K562 (cell line): ENCODE measurements at regions not wholly inside any gene's neighbourhood (a gene's known extent, or its start where the extent isn't known, plus 50 kb on each side); places are given as distances from the start of the nearest gene placed in this dataset.

Experiments used
- ATAC-seq: fragments of 200-7000 bp; cut with Tn5 transposase; 3 replicates; pipeline ENCODE4 v1.9.1; 2020; ENCODE audit warnings: moderate library complexity
- BruUV-seq: library from RNA; stranded (reverse); fragments of 400-500 nt; replicated peaks from 2 replicates; lab custom pipeline; 2021; lab: Mats Ljungman, UMichigan
- CTCF ChIA-PET: fragments of 300-600 bp; formaldehyde crosslinking; extraction: SDS; loops from one replicate; lab custom pipeline; 2021; ENCODE audit warnings: low intra/inter-chr PET ratio; lab: Yijun Ruan, JAX
- POLR2A ChIA-PET: fragments of 300-600, 350-650 bp; sonication (Branson Sonifier 250); formaldehyde crosslinking; extraction: SDS; loops from one replicate; lab custom pipeline; 2021; ENCODE audit warnings: antibody characterized with exemption, inconsistent platforms; lab: Yijun Ruan, JAX
- DNase-seq, 4 experiments: peaks; one replicate each; pipeline versions ENCODE4 v3.0.0 to v3.0.0-alpha.2; 2011 to 2018; ENCODE audit warnings: low spot score in 3 of 4, mixed read lengths in 3 of 4; ENCODE audit errors: extremely low read depth in 1 of 4
- FAIRE-seq: peaks from 2 replicates; lab custom pipeline; 2011; peaks lifted over from hg19 to GRCh38; lab: Jason Lieb, UNC
- H2AFZ ChIP-seq: 2 replicates; pipeline ENCODE4 v1.6.0; 2011; ENCODE audit warnings: low read depth, low read length, control low read depth, inconsistent platforms
- H3K27ac ChIP-seq: fragments of 200-600 bp; 3 replicates; pipeline ENCODE4 v1.8.0; 2011; ENCODE audit warnings: low read depth, mild to moderate bottlenecking, control low read depth, inconsistent platforms, low read length, moderate library complexity, mixed read lengths; ENCODE audit errors: extremely low read depth
- H3K27me3 ChIP-seq, 2 experiments: fragments of 300-600 bp in 1 of 2; 2 replicates in 1 of 2; 3 replicates in 1 of 2; pipeline versions ENCODE4 v1.6.0 to v1.8.0; 2011; ENCODE audit warnings: inconsistent platforms in 2 of 2, low read length in 2 of 2, mild to moderate bottlenecking in 1 of 2, mixed read lengths in 1 of 2, moderate library complexity in 1 of 2; ENCODE audit not compliant: control insufficient read depth in 2 of 2, insufficient read depth in 2 of 2
- H3K36me3 ChIP-seq: fragments of 300-600 bp; 3 replicates; pipeline ENCODE4 v1.8.0; 2011; ENCODE audit warnings: mild to moderate bottlenecking, low read length, inconsistent platforms; ENCODE audit not compliant: control insufficient read depth, insufficient read depth
- H3K4me1 ChIP-seq, 2 experiments: fragments of 200-600 bp in 1 of 2; replicated peaks in 1 of 2; 2 replicates in 1 of 2; 3 replicates in 1 of 2; pipeline versions ENCODE4 v1.5.1 to v1.8.0; 2011; ENCODE audit warnings: inconsistent platforms in 2 of 2, low read length in 2 of 2, mild to moderate bottlenecking in 1 of 2, mixed read lengths in 1 of 2, moderate library complexity in 1 of 2; ENCODE audit not compliant: control insufficient read depth in 2 of 2, insufficient read depth in 2 of 2
- H3K4me2 ChIP-seq: 2 replicates; pipeline ENCODE4 v1.6.1; 2011; ENCODE audit warnings: low read length, control low read depth, inconsistent platforms, mixed read lengths; ENCODE audit not compliant: insufficient read depth
- H3K4me3 ChIP-seq: fragments of 200-600 bp; sonication (generic), shearing (Covaris generic); 2 replicates; pipeline ENCODE4 v1.5.1; 2016; ENCODE audit warnings: control low read depth, inconsistent platforms
- H3K79me2 ChIP-seq: fragments of 200-600 bp; 3 replicates; pipeline ENCODE4 v1.8.0; 2011; ENCODE audit warnings: low read length, inconsistent platforms; ENCODE audit not compliant: control insufficient read depth, insufficient read depth
- H3K9ac ChIP-seq, 2 experiments: 2 replicates each; pipeline versions ENCODE4 v1.6.0 to v1.6.1; 2011; ENCODE audit warnings: low read depth in 2 of 2, low read length in 2 of 2, control low read depth in 1 of 2, inconsistent platforms in 1 of 2, mild to moderate bottlenecking in 1 of 2, mixed read lengths in 1 of 2; ENCODE audit not compliant: insufficient read depth in 1 of 2
- H3K9me1 ChIP-seq: one replicate; pipeline ENCODE4 v1.6.0; 2011; ENCODE audit warnings: inconsistent platforms, mild to moderate bottlenecking, low read length, moderate library complexity; ENCODE audit not compliant: control insufficient read depth, insufficient read depth
- H3K9me3 ChIP-seq: replicated peaks from 2 replicates; pipeline ENCODE4 v1.5.1; 2011; ENCODE audit warnings: low read depth, low read length, inconsistent platforms; ENCODE audit not compliant: control insufficient read depth, insufficient read depth
- H4K20me1 ChIP-seq: replicated peaks from 2 replicates; pipeline ENCODE4 v1.6.1; 2011; ENCODE audit warnings: low read length, inconsistent platforms, mixed read lengths; ENCODE audit not compliant: control insufficient read depth, insufficient read depth
- ATF4 ChIP-seq: fragments of 450-650 bp; formaldehyde crosslinking; IDR thresholded peaks from 2 replicates; pipeline ENCODE4 v1.4.0; 2022; ENCODE audit warnings: mild to moderate bottlenecking, moderate library complexity
- E2F4 ChIP-seq: sonication (generic); formaldehyde crosslinking; IDR thresholded peaks from 2 replicates; pipeline ENCODE4 v1.8.0; 2022; ENCODE audit warnings: mild to moderate bottlenecking, low read depth, missing genetic modification reagents
- E4F1 ChIP-seq: fragments of 250-450 bp; sonication (Bioruptor Pico); IDR thresholded peaks from 2 replicates; pipeline ENCODE4 v1.5.0; 2021; ENCODE audit warnings: mild to moderate bottlenecking, borderline replicate concordance
- GTF3C2 ChIP-seq: IDR thresholded peaks from 3 replicates; pipeline ENCODE4 v1.6.1; 2011; ENCODE audit warnings: borderline replicate concordance, mild to moderate bottlenecking, moderate library complexity; ENCODE audit not compliant: insufficient read length; ENCODE audit errors: extremely low read depth
- KLF13 ChIP-seq: fragments of 450-650 bp; IDR thresholded peaks from 2 replicates; pipeline ENCODE4 v1.6.1; 2016; ENCODE audit warnings: missing genetic modification characterization, low read depth, mild to moderate bottlenecking, missing compliant biosample characterization, moderate library complexity, borderline replicate concordance
- NFIX ChIP-seq: fragments of 250-450 bp; sonication (Bioruptor Pico); IDR thresholded peaks from 2 replicates; pipeline ENCODE4 v1.4.0; 2020; ENCODE audit warnings: low read depth, mild to moderate bottlenecking, moderate library complexity
- PHF8 ChIP-seq: fragments of 200-600 bp; sonication (generic); IDR thresholded peaks from 2 replicates; pipeline ENCODE4 v1.6.1; 2012; ENCODE audit warnings: mixed run types, mild to moderate bottlenecking, inconsistent platforms, low read length, moderate library complexity, borderline replicate concordance
- POLR2AphosphoS2 ChIP-seq: IDR thresholded peaks from 2 replicates; pipeline ENCODE4 v1.6.1; 2012; ENCODE audit warnings: low read length, improper control_type of control experiment
- RBM25 ChIP-seq: fragments of 200-400 bp; formaldehyde crosslinking; IDR thresholded peaks from 2 replicates; pipeline ENCODE4 v1.6.1; 2018; ENCODE audit warnings: low read length, low read depth, moderate library complexity; ENCODE audit not compliant: severe bottlenecking
- SAFB ChIP-seq: fragments of 200-400 bp; formaldehyde crosslinking; IDR thresholded peaks from 2 replicates; pipeline ENCODE4 v1.6.1; 2017; ENCODE audit warnings: low read depth, low read length, borderline replicate concordance
- SMARCB1 ChIP-seq: IDR thresholded peaks from 2 replicates; pipeline ENCODE4 v1.6.1; 2011; ENCODE audit warnings: improper control_type of control experiment, low read depth; ENCODE audit not compliant: insufficient read length
- SREBF1 ChIP-seq: fragments of 150-350 bp; IDR thresholded peaks from 2 replicates; pipeline ENCODE4 v1.6.1; 2014; ENCODE audit warnings: antibody characterized with exemption, low read depth, low read length, borderline replicate concordance
- WGBS: fragments of 100-300 bp; shearing (Covaris generic); methylation state at CpG from one replicate; pipeline ENCODE4 v1.1.6; 2016; ENCODE audit warnings: low coverage, mixed read lengths; ENCODE audit not compliant: insufficient coverage; ENCODE audit errors: missing lambda C conversion rate; 5-methylcytosine and 5-hydroxymethylcytosine counted together
- in situ Hi-C: fragments of 300-500 bp; cut with MboI; formaldehyde crosslinking; loops from 4 replicates; pipeline ENCODE4 v1.15.0; 2018; ENCODE audit warnings: inconsistent platforms, mixed read lengths
- intact Hi-C: fragments of 100-400 bp; cut with micrococcal nuclease; formaldehyde crosslinking; loops from 2 replicates; pipeline ENCODE4 v1.14.2; 2022

GRCh38 chr10:5284311-5285057 is 80.3 kb upstream of the UCN3 start:
- H4K20me1 ChIP-seq: no peaks in the 10 kb centered on the region
- ATAC-seq (peak; percentile 93), FAIRE-seq (peak; percentile 93), DNase-seq (peak; percentile 37 to 81 (median 60))
- POLR2A ChIA-PET: no interaction called here
- no peaks in the 10 kb centered on the region for H3K9me1 ChIP-seq
- peak overlapping the region; percentile 89 for H3K27ac ChIP-seq
- CTCF ChIA-PET: interaction anchor here (0.6 to 1.5 kb wide), 3 partner anchors 304 to 469 kb away, joined by 3 to 4 read pairs (median 3); no protein-coding TSS in a partner anchor
- no peaks in the 10 kb centered on the region for H3K27me3 ChIP-seq
- no peak overlapping the region for H3K4me3 ChIP-seq
- H3K9me3 ChIP-seq: peaks cover 6% of the 10 kb centered on the region; the same call in 1 of the 2 replicates
- WGBS: 22% methylated on average over 9 of the region's 9 CpGs
- H3K4me1 ChIP-seq: peaks cover 2 to 17% of the 10 kb centered on the region in 2 experiments; a peak in 4 of 5 replicates
- H3K9ac ChIP-seq: peak overlapping the region in 1 of 2 experiments; percentile 40; a peak in 2 of 4 replicates
- peak overlapping the region; percentile 52 for H3K4me2 ChIP-seq
- H3K79me2 ChIP-seq: no peaks in the 10 kb centered on the region
- in situ Hi-C loops (loop anchor here (5.0 to 10.0 kb wide), 2 partner anchors 302 to 440 kb away; no protein-coding TSS in a partner anchor), intact Hi-C loops (loop anchor here (5.0 kb wide), 1 partner anchor 302 kb away; no protein-coding TSS in a partner anchor)
- no TSS peak for BruUV-seq
- H3K36me3 ChIP-seq: no peaks in the 10 kb centered on the region
- H2AFZ ChIP-seq: peak overlapping the region; percentile 90
- TF ChIP-seq RBM25 (no peak), NFIX (no peak), PHF8 (no peak), GTF3C2 (no peak), KLF13 (tag) (0 out of 2 replicates have a peak, but pooled peaks have one; percentile 52), SAFB (no peak), ATF4 (CRISPR knock-in tag) (no peak), SMARCB1 (no peak), E4F1 (CRISPR knock-in tag) (no peak), POLR2AphosphoS2 (no peak), E2F4 (no peak), SREBF1 (no peak)
